GM12878 (cell line): ENCODE measurements at regions not wholly inside any gene's neighbourhood (a gene's known extent, or its start where the extent isn't known, plus 50 kb on each side); places are given as distances from the start of the nearest gene placed in this dataset.

Source experiments
- ATAC-seq: fragments of 200-7000 bp; cut with Tn5 transposase; 3 replicates; pipeline ENCODE4 v1.9.1; 2020; ENCODE audit warnings: mild to moderate bottlenecking, moderate library complexity
- BruUV-seq: library from RNA; stranded (reverse); fragments of 400-500 nt; replicated peaks from 2 replicates; lab custom pipeline; 2021; lab: Mats Ljungman, UMichigan
- CTCF ChIA-PET: fragments of 300-600 bp; sonication (Branson Sonifier 250); formaldehyde crosslinking; extraction: SDS; loops from one replicate; lab custom pipeline; 2021; ENCODE audit warnings: inconsistent platforms; lab: Yijun Ruan, JAX
- POLR2A ChIA-PET: fragments of 350-600 bp; formaldehyde crosslinking; extraction: SDS; loops from one replicate; lab custom pipeline; 2021; ENCODE audit warnings: inconsistent platforms; lab: Charles Lee
- RAD21 ChIA-PET: fragments of 300-600 bp; sonication (Branson Sonifier 250); formaldehyde crosslinking; loops from one replicate; lab custom pipeline; 2023; ENCODE audit warnings: antibody characterized with exemption; ENCODE audit not compliant: unreplicated experiment; lab: Charles Lee
- SMC1A ChIA-PET: fragments of 300-600 bp; sonication (Branson Sonifier 250); formaldehyde crosslinking; loops from one replicate; lab custom pipeline; 2023; ENCODE audit not compliant: unreplicated experiment, uncharacterized antibody; lab: Charles Lee
- DNase-seq: peaks from one replicate; pipeline ENCODE4 v3.0.0-alpha.2; 2011; ENCODE audit warnings: low read depth, low spot score
- FAIRE-seq: peaks from 3 replicates; lab custom pipeline; 2011; peaks lifted over from hg19 to GRCh38; lab: Jason Lieb, UNC
- H2AFZ ChIP-seq: 2 replicates; pipeline ENCODE4 v1.6.0; 2011; ENCODE audit warnings: low read depth, low read length, control low read depth; ENCODE audit not compliant: control insufficient read depth
- H3K27ac ChIP-seq: 2 replicates; pipeline ENCODE4 v1.5.1; 2011; ENCODE audit warnings: control low read depth; ENCODE audit not compliant: control insufficient read depth, insufficient read depth
- H3K27me3 ChIP-seq, 2 experiments: replicated peaks in 1 of 2; 2 replicates each; pipeline versions ENCODE4 v1.6.0 to v1.6.1; 2011; ENCODE audit warnings: low read length in 1 of 2; ENCODE audit not compliant: control insufficient read depth in 2 of 2, insufficient read depth in 2 of 2
- H3K36me3 ChIP-seq, 2 experiments: 2 replicates each; pipeline ENCODE4 v1.5.1; 2011; ENCODE audit warnings: low read length in 1 of 2; ENCODE audit not compliant: control insufficient read depth in 2 of 2, insufficient read depth in 2 of 2
- H3K4me1 ChIP-seq: 2 replicates; pipeline ENCODE4 v1.6.1; 2011; ENCODE audit warnings: mild to moderate bottlenecking, low read length, moderate library complexity, mixed read lengths; ENCODE audit not compliant: control insufficient read depth, insufficient read depth
- H3K4me2 ChIP-seq: 2 replicates; pipeline ENCODE4 v1.6.0; 2011; ENCODE audit warnings: control low read depth; ENCODE audit not compliant: control insufficient read depth, insufficient read depth
- H3K4me3 ChIP-seq: fragments of 200-600 bp; sonication (generic); 2 replicates; pipeline ENCODE4 v1.5.1; 2016
- H3K79me2 ChIP-seq: 2 replicates; pipeline ENCODE4 v1.6.0; 2011; ENCODE audit warnings: low read length; ENCODE audit not compliant: control insufficient read depth, insufficient read depth
- H3K9ac ChIP-seq: 2 replicates; pipeline ENCODE4 v1.8.0; 2011; ENCODE audit warnings: low read length, control low read depth, mixed read lengths; ENCODE audit not compliant: control insufficient read depth, insufficient read depth
- H3K9me3 ChIP-seq: replicated peaks from 3 replicates; pipeline ENCODE4 v1.5.1; 2011; ENCODE audit warnings: mild to moderate bottlenecking, low read length; ENCODE audit not compliant: control insufficient read depth, insufficient read depth
- H4K20me1 ChIP-seq: 2 replicates; pipeline ENCODE4 v1.6.0; 2011; ENCODE audit not compliant: control insufficient read depth, insufficient read depth
- ASH2L ChIP-seq: fragments of 300-600, 200-600 bp; sonication (generic); IDR thresholded peaks from 2 replicates; pipeline ENCODE4 v1.6.1; 2017; ENCODE audit warnings: low read depth, mild to moderate bottlenecking, borderline replicate concordance
- RAD21 ChIP-seq: IDR thresholded peaks from 2 replicates; pipeline ENCODE4 v1.6.1; 2011; ENCODE audit warnings: mild to moderate bottlenecking, low read depth, low read length, moderate library complexity; ENCODE audit not compliant: insufficient read depth
- SMAD1 ChIP-seq: fragments of 450-650 bp; IDR thresholded peaks from 2 replicates; pipeline ENCODE4 v1.6.1; 2018; ENCODE audit warnings: mild to moderate bottlenecking, low read depth; ENCODE audit not compliant: partially characterized antibody
- SMAD5 ChIP-seq: IDR thresholded peaks from 2 replicates; pipeline ENCODE4 v1.6.1; 2016; ENCODE audit warnings: antibody characterized with exemption, low read depth
- SREBF1 ChIP-seq: IDR thresholded peaks from 2 replicates; pipeline ENCODE4 v1.6.1; 2012; ENCODE audit warnings: mild to moderate bottlenecking, low read length
- WGBS: methylation state at CpG from one replicate; pipeline ENCODE4 v1.1.6; 2016; ENCODE audit warnings: low lambda C conversion rate; ENCODE audit not compliant: insufficient replicate concordance, insufficient coverage; ENCODE audit errors: missing lambda C conversion rate; 5-methylcytosine and 5-hydroxymethylcytosine counted together
- in situ Hi-C: fragments of 300-500 bp; cut with MboI; formaldehyde crosslinking; loops from 9 replicates; pipeline ENCODE4 v1.14.3; 2018; ENCODE audit warnings: mixed read lengths
- intact Hi-C: fragments of 100-400 bp; cut with micrococcal nuclease; formaldehyde crosslinking; loops from one replicate; pipeline ENCODE4 v1.14.2; 2022; ENCODE audit not compliant: unreplicated experiment
- TF ChIP-seq, protein P1 (sequence below), 3 experiments: IDR thresholded peaks in 2 of 3; conservative IDR thresholded peaks in 1 of 3; 2 replicates each; pipeline ENCODE4 v1.5.1; 2011; ENCODE audit warnings: low read depth in 3 of 3, low read length in 3 of 3, mild to moderate bottlenecking in 3 of 3, control low read depth in 2 of 3, moderate library complexity in 2 of 3, inconsistent platforms in 1 of 3, mixed read lengths in 1 of 3; ENCODE audit not compliant: control insufficient read depth in 2 of 3, insufficient read depth in 1 of 3; ENCODE audit errors: extremely low read depth in 1 of 3
- TF ChIP-seq, protein P2 (sequence below): fragments of 450-650 bp; IDR thresholded peaks from 2 replicates; pipeline ENCODE4 v1.6.1; 2016; ENCODE audit warnings: mild to moderate bottlenecking
- TF ChIP-seq, protein P3 (sequence below): IDR thresholded peaks from 2 replicates; pipeline ENCODE4 v1.6.1; 2012; ENCODE audit warnings: mild to moderate bottlenecking, low read depth, low read length

- peak; percentile 77 for ATAC-seq
- SMC1A ChIA-PET: interaction anchor here (1.3 to 1.8 kb wide), 2 partner anchors 10 to 697 kb away, joined by 5 read pairs; no protein-coding TSS in a partner anchor
- Histone ChIP-seq H4K20me1 (no peaks in the 10 kb centered on the region), H3K27ac (no peak overlapping the region), H3K79me2 (no peaks in the 10 kb centered on the region), H3K9me3 (no peaks in the 10 kb centered on the region)
- no peak for DNase-seq
- intact Hi-C loops: loop anchor here (1.0 to 5.0 kb wide), 2 partner anchors 155 to 697 kb away; no protein-coding TSS in a partner anchor
- TF ChIP-seq, protein P1, sequence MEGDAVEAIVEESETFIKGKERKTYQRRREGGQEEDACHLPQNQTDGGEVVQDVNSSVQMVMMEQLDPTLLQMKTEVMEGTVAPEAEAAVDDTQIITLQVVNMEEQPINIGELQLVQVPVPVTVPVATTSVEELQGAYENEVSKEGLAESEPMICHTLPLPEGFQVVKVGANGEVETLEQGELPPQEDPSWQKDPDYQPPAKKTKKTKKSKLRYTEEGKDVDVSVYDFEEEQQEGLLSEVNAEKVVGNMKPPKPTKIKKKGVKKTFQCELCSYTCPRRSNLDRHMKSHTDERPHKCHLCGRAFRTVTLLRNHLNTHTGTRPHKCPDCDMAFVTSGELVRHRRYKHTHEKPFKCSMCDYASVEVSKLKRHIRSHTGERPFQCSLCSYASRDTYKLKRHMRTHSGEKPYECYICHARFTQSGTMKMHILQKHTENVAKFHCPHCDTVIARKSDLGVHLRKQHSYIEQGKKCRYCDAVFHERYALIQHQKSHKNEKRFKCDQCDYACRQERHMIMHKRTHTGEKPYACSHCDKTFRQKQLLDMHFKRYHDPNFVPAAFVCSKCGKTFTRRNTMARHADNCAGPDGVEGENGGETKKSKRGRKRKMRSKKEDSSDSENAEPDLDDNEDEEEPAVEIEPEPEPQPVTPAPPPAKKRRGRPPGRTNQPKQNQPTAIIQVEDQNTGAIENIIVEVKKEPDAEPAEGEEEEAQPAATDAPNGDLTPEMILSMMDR (IDR thresholded peaks at IDR 0.05 in 2 of 3, conservative IDR thresholded peaks at IDR 0.05 in 1 of 3; ENCODE audit: control insufficient read depth in 2 of 3, extremely low read depth in 1 of 3, insufficient read depth in 1 of 3, low read depth in 3 of 3, low read length in 3 of 3): peak; percentile 40 to 43 (median 40); a peak in 4 of 6 replicates
- TF ChIP-seq SREBF1 (no peak), RAD21 (peak; percentile 21; the same call in 1 of the 2 replicates), SMAD5 (no peak), SMAD1 (no peak), ASH2L (no peak)
- TF ChIP-seq, protein P2, sequence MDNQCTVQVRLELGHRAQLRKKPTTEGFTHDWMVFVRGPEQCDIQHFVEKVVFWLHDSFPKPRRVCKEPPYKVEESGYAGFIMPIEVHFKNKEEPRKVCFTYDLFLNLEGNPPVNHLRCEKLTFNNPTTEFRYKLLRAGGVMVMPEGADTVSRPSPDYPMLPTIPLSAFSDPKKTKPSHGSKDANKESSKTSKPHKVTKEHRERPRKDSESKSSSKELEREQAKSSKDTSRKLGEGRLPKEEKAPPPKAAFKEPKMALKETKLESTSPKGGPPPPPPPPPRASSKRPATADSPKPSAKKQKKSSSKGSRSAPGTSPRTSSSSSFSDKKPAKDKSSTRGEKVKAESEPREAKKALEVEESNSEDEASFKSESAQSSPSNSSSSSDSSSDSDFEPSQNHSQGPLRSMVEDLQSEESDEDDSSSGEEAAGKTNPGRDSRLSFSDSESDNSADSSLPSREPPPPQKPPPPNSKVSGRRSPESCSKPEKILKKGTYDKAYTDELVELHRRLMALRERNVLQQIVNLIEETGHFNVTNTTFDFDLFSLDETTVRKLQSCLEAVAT: no peak
- TF ChIP-seq, protein P3, sequence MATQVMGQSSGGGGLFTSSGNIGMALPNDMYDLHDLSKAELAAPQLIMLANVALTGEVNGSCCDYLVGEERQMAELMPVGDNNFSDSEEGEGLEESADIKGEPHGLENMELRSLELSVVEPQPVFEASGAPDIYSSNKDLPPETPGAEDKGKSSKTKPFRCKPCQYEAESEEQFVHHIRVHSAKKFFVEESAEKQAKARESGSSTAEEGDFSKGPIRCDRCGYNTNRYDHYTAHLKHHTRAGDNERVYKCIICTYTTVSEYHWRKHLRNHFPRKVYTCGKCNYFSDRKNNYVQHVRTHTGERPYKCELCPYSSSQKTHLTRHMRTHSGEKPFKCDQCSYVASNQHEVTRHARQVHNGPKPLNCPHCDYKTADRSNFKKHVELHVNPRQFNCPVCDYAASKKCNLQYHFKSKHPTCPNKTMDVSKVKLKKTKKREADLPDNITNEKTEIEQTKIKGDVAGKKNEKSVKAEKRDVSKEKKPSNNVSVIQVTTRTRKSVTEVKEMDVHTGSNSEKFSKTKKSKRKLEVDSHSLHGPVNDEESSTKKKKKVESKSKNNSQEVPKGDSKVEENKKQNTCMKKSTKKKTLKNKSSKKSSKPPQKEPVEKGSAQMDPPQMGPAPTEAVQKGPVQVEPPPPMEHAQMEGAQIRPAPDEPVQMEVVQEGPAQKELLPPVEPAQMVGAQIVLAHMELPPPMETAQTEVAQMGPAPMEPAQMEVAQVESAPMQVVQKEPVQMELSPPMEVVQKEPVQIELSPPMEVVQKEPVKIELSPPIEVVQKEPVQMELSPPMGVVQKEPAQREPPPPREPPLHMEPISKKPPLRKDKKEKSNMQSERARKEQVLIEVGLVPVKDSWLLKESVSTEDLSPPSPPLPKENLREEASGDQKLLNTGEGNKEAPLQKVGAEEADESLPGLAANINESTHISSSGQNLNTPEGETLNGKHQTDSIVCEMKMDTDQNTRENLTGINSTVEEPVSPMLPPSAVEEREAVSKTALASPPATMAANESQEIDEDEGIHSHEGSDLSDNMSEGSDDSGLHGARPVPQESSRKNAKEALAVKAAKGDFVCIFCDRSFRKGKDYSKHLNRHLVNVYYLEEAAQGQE: no peak
- TF ChIP-seq, all 136 proteins: peak for 2
- no TSS peak for BruUV-seq
- H3K27me3 ChIP-seq: no peaks in the 10 kb centered on the region
- H2AFZ ChIP-seq: no peak overlapping the region
- no peak overlapping the region for H3K9ac ChIP-seq
- no peaks in the 10 kb centered on the region for H3K36me3 ChIP-seq
- no peak overlapping the region for H3K4me2 ChIP-seq
- H3K4me3 ChIP-seq: no peak overlapping the region
- RAD21 ChIA-PET: interaction anchor here (1.0 to 1.7 kb wide), 2 partner anchors 11 to 131 kb away, joined by 3 to 4 read pairs; no protein-coding TSS in a partner anchor
- H3K4me1 ChIP-seq: no peaks in the 10 kb centered on the region
- in situ Hi-C loops: loop anchor here (25.0 kb wide), 1 partner anchor 670 kb away; no protein-coding TSS in a partner anchor
- 14% methylated on average over 5 of the region's 5 CpGs for WGBS
- POLR2A ChIA-PET: no interaction called here
- CTCF ChIA-PET: interaction anchor here (0.6 to 3.6 kb wide), 13 partner anchors 8 to 1073 kb away, joined by 3 to 11 read pairs (median 4); no protein-coding TSS in a partner anchor
- FAIRE-seq: no peak
Observed at GRCh38 chr14:25406818-25407217, 356.9 kb upstream of the STXBP6 start.
